Muscle layer of duodenum (tissue), 2 donors: ENCODE measurements at regions not wholly inside any gene's neighbourhood (a gene's known extent, or its start where the extent isn't known, plus 50 kb on each side); places are given as distances from the start of the nearest gene placed in this dataset.
"Not testable (repeated sequence)": the region's sequence is repeated elsewhere in the genome, so short reads cannot be mapped to it uniquely, and the experiment has no call there.

Experiments
- H3K27ac ChIP-seq: one replicate; pipeline ENCODE4 v1.7.0; 2013; ENCODE audit warnings: mild to moderate bottlenecking, low read length
- H3K27me3 ChIP-seq: one replicate; pipeline ENCODE4 v1.7.0; 2013; ENCODE audit warnings: low read depth, mild to moderate bottlenecking, control low read depth, low read length
- H3K36me3 ChIP-seq, 2 donors: one replicate each; pipeline ENCODE4 v1.7.0; 2013; ENCODE audit warnings: low read length in 2 of 2, control low read depth in 1 of 2, mild to moderate bottlenecking in 1 of 2; ENCODE audit not compliant: insufficient read depth in 2 of 2, control insufficient read depth in 1 of 2
- H3K4me1 ChIP-seq, 2 donors: one replicate each; pipeline ENCODE4 v1.7.0; 2013; ENCODE audit warnings: low read length in 2 of 2, mild to moderate bottlenecking in 2 of 2, control low read depth in 1 of 2, moderate library complexity in 1 of 2; ENCODE audit not compliant: insufficient read depth in 2 of 2, control insufficient read depth in 1 of 2
- H3K4me3 ChIP-seq, 2 donors: one replicate each; pipeline ENCODE4 v1.7.0; 2013; ENCODE audit warnings: low read length in 2 of 2, low read depth in 1 of 2, mild to moderate bottlenecking in 1 of 2
- H3K9me3 ChIP-seq, 2 donors: one replicate each; pipeline ENCODE4 v1.7.0; 2013; ENCODE audit warnings: low read length in 2 of 2, control low read depth in 1 of 2, mild to moderate bottlenecking in 1 of 2; ENCODE audit not compliant: control insufficient read depth in 1 of 2
- donor health status: healthy.

GRCh38 chr5:56632939-56633338, 182.4 kb upstream of the MAP3K1 start:
- H3K4me1 ChIP-seq: peaks cover 0 to 5% of the 10 kb centered on the region in 2 donors
- no peak overlapping the region for H3K27ac ChIP-seq
- H3K27me3 ChIP-seq: no peaks in the 10 kb centered on the region

GRCh38 chr5:56632199-56632598, 183.2 kb upstream of the MAP3K1 start:
- Histone ChIP-seq H3K4me1 (peaks cover 0 to 1% of the 10 kb centered on the region in 2 donors), H3K36me3 (no peaks in the 10 kb centered on the region), H3K4me3 (no peak overlapping the region), H3K27me3 (no peaks in the 10 kb centered on the region), H3K27ac (no peak overlapping the region), H3K9me3 (peaks cover 0 to 3% of the 10 kb centered on the region in 2 donors)

More at GRCh38 chr5:56632939-56633338, 182.4 kb upstream of the MAP3K1 start:
- no peak overlapping the region for H3K4me3 ChIP-seq
- H3K9me3 ChIP-seq: no peaks in the 10 kb centered on the region
- H3K36me3 ChIP-seq: no peaks in the 10 kb centered on the region

GRCh38 chr5:56631719-56632118, 183.6 kb upstream of the MAP3K1 start:
- H3K27me3 ChIP-seq: no peaks in the 10 kb centered on the region
- no peaks in the 10 kb centered on the region for H3K36me3 ChIP-seq
- no peaks in the 10 kb centered on the region for H3K4me1 ChIP-seq
- no peak overlapping the region for H3K27ac ChIP-seq
- peaks cover 0 to 5% of the 10 kb centered on the region in 2 donors for H3K9me3 ChIP-seq
- H3K4me3 ChIP-seq: no peak overlapping the region

- H3K9me3 ChIP-seq, H3K36me3 ChIP-seq, H3K4me3 ChIP-seq, H3K4me1 ChIP-seq, H3K27me3 ChIP-seq, H3K27ac ChIP-seq: not testable (repeated sequence)
Observed at GRCh38 chr5:56628616-56629015, 186.7 kb upstream of the MAP3K1 start.

- H3K4me3 ChIP-seq: no peak overlapping the region
- H3K9me3 ChIP-seq: peaks cover 0 to 10% of the 10 kb centered on the region in 2 donors
- H3K36me3 ChIP-seq: no peaks in the 10 kb centered on the region
- no peaks in the 10 kb centered on the region for H3K4me1 ChIP-seq
- H3K27me3 ChIP-seq: no peaks in the 10 kb centered on the region
- H3K27ac ChIP-seq: no peak overlapping the region
Observed at GRCh38 chr5:56625541-56625940, 189.8 kb upstream of the MAP3K1 start.

GRCh38 chr5:56624751-56625150, 190.6 kb upstream of the MAP3K1 start:
- no peaks in the 10 kb centered on the region for H3K27me3 ChIP-seq
- H3K4me3 ChIP-seq: no peak overlapping the region
- peaks cover 0 to 10% of the 10 kb centered on the region in 2 donors for H3K9me3 ChIP-seq
- H3K27ac ChIP-seq: no peak overlapping the region
- H3K36me3 ChIP-seq: no peaks in the 10 kb centered on the region
- no peaks in the 10 kb centered on the region for H3K4me1 ChIP-seq

- H3K27ac ChIP-seq: no peak overlapping the region
- H3K4me3 ChIP-seq: no peak overlapping the region
- peaks cover 9 to 12% of the 10 kb centered on the region in 2 donors for H3K9me3 ChIP-seq
- no peaks in the 10 kb centered on the region for H3K27me3 ChIP-seq
- no peaks in the 10 kb centered on the region for H3K4me1 ChIP-seq
- H3K36me3 ChIP-seq: no peaks in the 10 kb centered on the region
Observed at GRCh38 chr5:56622141-56622540, 193.2 kb upstream of the MAP3K1 start.

- no peaks in the 10 kb centered on the region for H3K27me3 ChIP-seq
- H3K36me3 ChIP-seq: no peaks in the 10 kb centered on the region
- H3K9me3 ChIP-seq: peaks cover 7 to 9% of the 10 kb centered on the region in 2 donors
- H3K4me1 ChIP-seq: peaks cover 6% of the 10 kb centered on the region in 2 donors
- no peak overlapping the region for H3K4me3 ChIP-seq
- no peak overlapping the region for H3K27ac ChIP-seq
Observed at GRCh38 chr5:56620903-56621677, 194.3 kb upstream of the MAP3K1 start.

GRCh38 chr5:56617998-56618397, 197.4 kb upstream of the MAP3K1 start:
- no peak overlapping the region for H3K4me3 ChIP-seq
- no peak overlapping the region for H3K27ac ChIP-seq

GRCh38 chr5:56616454-56617160, 198.7 kb upstream of the MAP3K1 start:
- no peak overlapping the region for H3K4me3 ChIP-seq
- no peaks in the 10 kb centered on the region for H3K36me3 ChIP-seq
- peaks cover 17 to 24% of the 10 kb centered on the region in 2 donors for H3K4me1 ChIP-seq
- peaks cover 5 to 9% of the 10 kb centered on the region in 2 donors for H3K9me3 ChIP-seq
- no peaks in the 10 kb centered on the region for H3K27me3 ChIP-seq
- H3K27ac ChIP-seq: no peak overlapping the region

More at GRCh38 chr5:56617998-56618397, 197.4 kb upstream of the MAP3K1 start:
- no peaks in the 10 kb centered on the region for H3K36me3 ChIP-seq
- peaks cover 17 to 24% of the 10 kb centered on the region in 2 donors for H3K4me1 ChIP-seq
- H3K9me3 ChIP-seq: peaks cover 5 to 9% of the 10 kb centered on the region in 2 donors
- H3K27me3 ChIP-seq: no peaks in the 10 kb centered on the region

- H3K9me3 ChIP-seq: peaks cover 5 to 9% of the 10 kb centered on the region in 2 donors
- H3K27me3 ChIP-seq: no peaks in the 10 kb centered on the region
- no peak overlapping the region for H3K27ac ChIP-seq
- peaks cover 17 to 24% of the 10 kb centered on the region in 2 donors for H3K4me1 ChIP-seq
- H3K36me3 ChIP-seq: no peaks in the 10 kb centered on the region
- H3K4me3 ChIP-seq: no peak overlapping the region
Observed at GRCh38 chr5:56615361-56616153, 199.8 kb upstream of the MAP3K1 start.
